GM12872 (cell line): ENCODE measurements at regions not wholly inside any gene's neighbourhood (a gene's known extent, or its start where the extent isn't known, plus 50 kb on each side); places are given as distances from the start of the nearest gene placed in this dataset.

Source experiments
- CTCF ChIP-seq: IDR thresholded peaks from 3 replicates; pipeline ENCODE4 v1.5.1; 2011; ENCODE audit warnings: low read depth, mild to moderate bottlenecking, low read length, moderate library complexity; ENCODE audit not compliant: insufficient read depth

- TF ChIP-seq CTCF: no peak
Measured at GRCh38 chr15:69561071-69561784, 108.6 kb downstream of the RPLP1 start.

- no peak for TF ChIP-seq CTCF
Measured at GRCh38 chr15:69562116-69562515, 109.5 kb downstream of the RPLP1 start.

- TF ChIP-seq CTCF: no peak
Measured at GRCh38 chr15:69562564-69562963, 109.9 kb downstream of the RPLP1 start.

- no peak for TF ChIP-seq CTCF
Measured at GRCh38 chr15:69565066-69565655, 112.5 kb downstream of the RPLP1 start.

- TF ChIP-seq CTCF: no peak
Measured at GRCh38 chr15:69568173-69569009, 115.8 kb downstream of the RPLP1 start.

- TF ChIP-seq CTCF: no peak
Measured at GRCh38 chr15:69570454-69570853, 117.8 kb downstream of the RPLP1 start.

GRCh38 chr15:69570997-69571396, 118.4 kb downstream of the RPLP1 start:
- TF ChIP-seq CTCF: no peak
